GM18502 (cell line): ENCODE measurements at regions not wholly inside any gene's neighbourhood (a gene's known extent, or its start where the extent isn't known, plus 50 kb on each side); places are given as distances from the start of the nearest gene placed in this dataset.
"Not testable (repeated sequence)": the region's sequence is repeated elsewhere in the genome, so short reads cannot be mapped to it uniquely, and the experiment has no call there.

Experiments
- ATAC-seq: cut with Tn5 transposase; IDR thresholded peaks from one replicate; pipeline ENCODE4 v1.9.1; 2021; ENCODE audit warnings: mild to moderate bottlenecking; ENCODE audit not compliant: unreplicated experiment, poor library complexity

GRCh38 chr6:68039641-68040311 is 595.3 kb upstream of the ADGRB3 start:
- ATAC-seq, result no peak

- ATAC-seq, result no peak
Measured at GRCh38 chr6:68038815-68039408, 596.2 kb upstream of the ADGRB3 start.

GRCh38 chr6:68032217-68032616 is 602.9 kb upstream of the ADGRB3 start:
- no peak for ATAC-seq

- no peak for ATAC-seq
Measured at GRCh38 chr6:68031054-68031453, 604.0 kb upstream of the ADGRB3 start.

DNA sequence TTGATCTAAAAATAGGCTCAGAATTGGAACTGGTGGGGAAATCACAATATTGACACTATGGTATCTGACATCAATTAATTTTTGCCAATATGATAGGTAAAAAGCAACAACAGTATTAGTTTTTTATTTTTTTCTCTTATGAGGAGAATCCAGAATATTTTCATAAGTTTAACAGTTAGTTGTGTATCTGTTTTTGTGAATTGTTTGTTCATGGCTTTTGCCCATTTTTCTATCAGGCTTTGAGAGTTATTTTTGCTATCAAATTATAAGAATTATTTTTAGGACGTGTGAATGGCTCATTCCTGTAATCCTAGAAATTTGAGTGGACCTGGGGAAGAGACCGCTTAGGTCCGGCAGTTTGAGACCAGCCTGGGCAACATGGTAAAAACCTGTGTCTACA is 608.6 kb upstream of the ADGRB3 start:
- ATAC-seq, result no peak

GRCh38 chr6:68025764-68026163 is 609.3 kb upstream of the ADGRB3 start:
- no peak for ATAC-seq

- no peak for ATAC-seq
Measured at GRCh38 chr6:68024570-68025269, 610.4 kb upstream of the ADGRB3 start.

DNA sequence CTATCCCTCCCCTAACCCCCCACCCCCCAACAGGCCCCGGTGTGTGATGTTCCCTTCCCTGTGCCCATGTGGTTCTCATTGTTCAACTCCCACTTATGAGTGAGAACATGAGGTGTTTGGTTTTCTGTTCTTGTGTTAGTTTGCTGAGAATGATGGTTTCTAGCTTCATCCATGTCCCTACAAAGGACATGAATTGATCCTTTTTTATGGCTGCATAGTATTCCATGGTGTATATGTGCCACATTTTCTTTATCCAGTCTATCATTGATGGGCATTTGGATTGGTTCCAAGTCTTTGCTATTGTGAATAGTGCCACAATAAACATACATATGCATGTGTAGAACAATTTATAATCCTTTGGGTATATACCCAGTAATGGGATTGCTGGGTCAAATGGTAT is 612.1 kb upstream of the ADGRB3 start:
- not testable (repeated sequence) for ATAC-seq

GRCh38 chr6:68013780-68014515 is 621.1 kb upstream of the ADGRB3 start:
- no peak for ATAC-seq

DNA sequence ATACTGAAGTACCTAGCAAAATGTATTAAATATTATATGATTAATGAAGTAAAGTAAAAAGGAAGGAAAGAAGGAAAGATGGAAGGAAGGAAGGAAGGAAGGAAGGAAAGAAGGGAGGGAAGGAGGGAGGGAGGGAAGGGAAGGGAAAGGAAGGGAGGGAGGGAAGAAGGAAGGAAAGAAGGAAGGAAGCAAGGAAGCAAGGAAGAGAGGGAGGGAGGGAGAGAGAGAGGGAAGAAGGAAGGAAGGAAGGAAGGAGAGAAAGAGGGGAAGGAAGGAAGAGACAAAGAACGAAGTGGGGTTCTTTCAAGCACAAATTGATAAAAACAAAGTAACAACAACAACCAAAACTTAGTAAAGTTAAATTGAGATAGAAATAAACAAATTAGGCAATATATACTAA is 622.3 kb upstream of the ADGRB3 start:
- no peak for ATAC-seq

- ATAC-seq, result no peak
Measured at GRCh38 chr6:68010936-68011335, 624.1 kb upstream of the ADGRB3 start.

GRCh38 chr6:68008445-68008844 is 626.6 kb upstream of the ADGRB3 start:
- ATAC-seq, result no peak

- ATAC-seq, result no peak
Measured at GRCh38 chr6:68007717-68008116, 627.4 kb upstream of the ADGRB3 start.

DNA sequence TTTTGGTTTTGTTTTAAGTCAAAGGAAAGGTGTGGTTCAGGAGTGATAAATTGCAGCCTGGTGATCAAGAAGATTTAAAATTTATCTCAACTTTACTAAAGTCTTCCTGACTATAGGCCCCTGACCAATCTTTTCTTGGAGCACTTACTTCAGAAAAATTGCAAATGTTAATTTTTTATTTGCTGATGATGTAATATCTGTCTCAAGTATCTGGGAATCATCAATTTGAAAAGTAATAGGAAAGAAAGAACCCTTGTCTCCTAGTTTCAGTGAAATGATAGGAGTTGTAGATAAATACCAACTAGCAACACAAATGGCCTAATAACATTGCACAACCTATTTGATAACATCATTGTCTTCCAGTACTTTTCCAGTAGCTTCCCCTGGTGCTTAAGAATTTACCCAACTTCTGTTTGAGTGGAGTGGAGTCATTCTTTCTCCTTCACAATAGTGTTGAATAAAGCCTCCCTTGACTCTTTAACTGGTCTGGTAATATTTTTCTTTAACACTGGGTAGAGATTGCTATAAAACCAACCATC is 648.3 kb upstream of the ADGRB3 start:
- no peak for ATAC-seq

GRCh38 chr6:67976486-67976885 is 658.6 kb upstream of the ADGRB3 start:
- ATAC-seq, result no peak

DNA sequence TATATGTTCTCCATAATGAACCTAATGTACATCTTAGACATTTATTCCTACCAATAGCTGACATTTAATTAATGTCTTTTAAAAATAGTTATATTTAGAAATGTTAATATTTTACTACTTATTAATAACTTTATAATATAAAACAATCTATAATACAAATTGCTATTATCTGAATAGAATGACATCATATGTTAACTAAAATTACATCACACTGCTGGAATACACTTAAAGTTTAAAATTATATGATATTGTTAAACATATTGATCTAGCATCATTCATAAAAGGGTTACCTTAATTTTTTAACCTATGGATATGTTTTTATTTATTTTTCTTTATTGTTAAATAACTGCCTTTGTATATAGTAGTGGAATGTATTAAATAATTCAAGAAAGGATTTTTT is 660.2 kb upstream of the ADGRB3 start:
- no peak for ATAC-seq

GRCh38 chr6:67971812-67972211 is 663.3 kb upstream of the ADGRB3 start:
- no peak for ATAC-seq

GRCh38 chr6:67966830-67967229 is 668.3 kb upstream of the ADGRB3 start:
- ATAC-seq, result no peak

DNA sequence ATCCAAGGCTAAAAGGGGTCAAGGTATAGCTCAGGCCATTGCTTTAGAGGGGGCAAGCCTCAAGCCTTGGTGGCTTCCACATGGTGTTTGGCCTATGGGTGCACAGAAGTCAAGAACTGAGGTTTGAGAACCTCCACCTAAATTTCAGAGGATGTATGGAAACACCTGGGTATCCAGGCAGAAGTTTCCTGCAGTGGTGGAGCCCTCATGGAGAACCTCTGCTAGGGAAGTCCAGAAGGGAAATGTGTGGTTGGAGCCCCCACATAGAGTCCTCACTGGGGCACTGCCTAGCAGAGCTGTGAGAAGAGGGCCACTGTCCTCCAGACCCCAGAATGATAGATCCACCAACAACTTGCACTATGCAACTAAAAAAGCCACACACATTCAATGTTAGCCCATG is 678.7 kb upstream of the ADGRB3 start:
- no peak for ATAC-seq

- ATAC-seq, result no peak
Measured at GRCh38 chr6:67952948-67953347, 682.1 kb upstream of the ADGRB3 start.

GRCh38 chr6:67952121-67952520 is 683.0 kb upstream of the ADGRB3 start:
- no peak for ATAC-seq
